ENCODE measurements at regions not wholly inside any gene's neighbourhood (a gene's known extent, or its start where the extent isn't known, plus 50 kb on each side); places are given as distances from the start of the nearest gene placed in this dataset.

DNA sequence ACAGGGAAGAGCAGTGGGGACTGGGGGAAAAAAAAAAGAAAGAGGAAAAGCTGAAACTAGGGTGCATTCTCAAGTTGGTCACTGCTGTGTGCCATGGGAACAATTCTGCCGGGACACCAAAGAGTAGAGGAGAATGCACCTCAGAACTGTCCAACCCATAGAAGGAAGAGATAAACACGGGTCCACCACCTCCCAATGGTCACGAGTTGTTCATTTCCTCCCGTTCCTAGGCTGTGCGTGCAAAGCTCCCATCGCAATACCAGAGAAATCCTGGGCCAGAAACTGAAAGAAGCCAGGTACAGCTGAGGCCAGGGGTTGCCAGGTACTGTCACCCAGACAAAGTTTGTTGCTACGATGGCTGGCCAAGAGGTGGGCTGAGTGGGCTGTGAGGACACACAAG, 236.9 kb upstream of the ANKRD55 start:
- TF ChIP-seq EZH2phosphoT487 (IDR thresholded peaks at IDR 0.05; ENCODE audit: low read depth, severe bottlenecking, unreplicated experiment): no peak
- TF ChIP-seq, protein P1, sequence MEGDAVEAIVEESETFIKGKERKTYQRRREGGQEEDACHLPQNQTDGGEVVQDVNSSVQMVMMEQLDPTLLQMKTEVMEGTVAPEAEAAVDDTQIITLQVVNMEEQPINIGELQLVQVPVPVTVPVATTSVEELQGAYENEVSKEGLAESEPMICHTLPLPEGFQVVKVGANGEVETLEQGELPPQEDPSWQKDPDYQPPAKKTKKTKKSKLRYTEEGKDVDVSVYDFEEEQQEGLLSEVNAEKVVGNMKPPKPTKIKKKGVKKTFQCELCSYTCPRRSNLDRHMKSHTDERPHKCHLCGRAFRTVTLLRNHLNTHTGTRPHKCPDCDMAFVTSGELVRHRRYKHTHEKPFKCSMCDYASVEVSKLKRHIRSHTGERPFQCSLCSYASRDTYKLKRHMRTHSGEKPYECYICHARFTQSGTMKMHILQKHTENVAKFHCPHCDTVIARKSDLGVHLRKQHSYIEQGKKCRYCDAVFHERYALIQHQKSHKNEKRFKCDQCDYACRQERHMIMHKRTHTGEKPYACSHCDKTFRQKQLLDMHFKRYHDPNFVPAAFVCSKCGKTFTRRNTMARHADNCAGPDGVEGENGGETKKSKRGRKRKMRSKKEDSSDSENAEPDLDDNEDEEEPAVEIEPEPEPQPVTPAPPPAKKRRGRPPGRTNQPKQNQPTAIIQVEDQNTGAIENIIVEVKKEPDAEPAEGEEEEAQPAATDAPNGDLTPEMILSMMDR (IDR thresholded peaks at IDR 0.05; ENCODE audit: poor library complexity): no peak
